Lower leg skin (tissue), 3 donors: ENCODE measurements at regions not wholly inside any gene's neighbourhood (a gene's known extent, or its start where the extent isn't known, plus 50 kb on each side); places are given as distances from the start of the nearest gene placed in this dataset.

Experiments
- CTCF ChIP-seq, 3 donors: fragments of 450-650 bp; IDR thresholded peaks; one replicate each; pipeline ENCODE4 v1.5.1; 2016; ENCODE audit warnings: antibody characterized with exemption in 3 of 3, mild to moderate bottlenecking in 3 of 3, moderate library complexity in 2 of 3
- POLR2A ChIP-seq, 2 donors: fragments of 450-650 bp; IDR thresholded peaks; one replicate each; pipeline ENCODE4 v1.6.1; 2016 to 2017; ENCODE audit warnings: antibody characterized with exemption in 2 of 2, mild to moderate bottlenecking in 1 of 2, moderate library complexity in 1 of 2

DNA sequence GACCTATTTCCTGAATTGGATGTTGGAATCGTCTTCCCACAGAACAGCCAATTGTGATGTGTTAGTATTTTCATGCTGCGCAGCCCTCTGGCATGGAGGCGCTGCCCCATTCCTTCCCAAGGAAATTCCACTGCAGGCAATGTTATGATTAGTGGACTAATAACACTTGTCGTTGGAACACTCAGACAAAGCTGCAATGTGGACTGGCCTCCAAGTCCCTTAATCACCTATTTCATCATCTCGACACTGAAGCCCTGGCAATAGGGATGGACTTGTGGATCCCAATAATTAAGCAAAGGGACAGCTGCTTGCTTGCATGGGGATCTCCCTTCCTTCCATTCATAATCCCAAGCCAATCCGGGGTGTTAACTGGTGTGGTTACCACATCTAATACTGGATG, 59.9 kb downstream of the PABIR2 start:
- TF ChIP-seq CTCF (IDR thresholded peaks at IDR 0.05): no peak
- no peak for TF ChIP-seq POLR2A (IDR thresholded peaks at IDR 0.05)
